Head of caudate nucleus (tissue), 42 donors: ENCODE measurements at regions not wholly inside any gene's neighbourhood (a gene's known extent, or its start where the extent isn't known, plus 50 kb on each side); places are given as distances from the start of the nearest gene placed in this dataset.

Experiments
- DNase-seq, 42 donors: peaks; one replicate each; pipeline versions ENCODE4 v3.0.0 to v3.0.0-alpha.2; 2020 to 2021; ENCODE audit warnings: mixed read lengths in 7 of 42
- intact Hi-C: fragments of 100-400 bp; cut with DNase I; formaldehyde crosslinking; loops from one replicate; pipeline ENCODE4 v1.15.0; 2022

GRCh38 chrX:63913719-63914118, 128.7 kb upstream of the ARHGEF9 start:
- intact Hi-C loops: no loop called here
- no peak for DNase-seq

DNA sequence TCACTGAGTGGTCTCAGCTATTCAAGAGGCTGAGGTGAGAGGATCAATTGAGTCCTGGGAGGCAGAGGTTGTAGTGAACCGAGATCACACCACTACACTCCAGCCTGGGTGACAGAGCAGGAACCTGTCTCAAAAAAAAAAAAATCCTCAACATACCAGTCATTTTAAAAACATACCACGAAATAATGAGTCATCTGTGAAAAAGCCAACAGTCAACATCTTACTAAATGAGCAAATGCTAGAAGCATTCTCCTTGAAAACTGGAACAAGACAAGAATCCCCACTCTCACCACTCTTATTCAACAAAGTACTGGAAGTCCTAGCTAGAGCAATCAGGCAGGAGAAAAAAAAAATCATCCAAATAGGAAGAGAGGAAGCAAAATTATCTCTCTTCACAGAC, 104.0 kb upstream of the ARHGEF9 start:
- DNase-seq: no peak
- intact Hi-C loops: no loop called here

- intact Hi-C loops: no loop called here
Measured at GRCh38 chrX:63884821-63885790, 100.1 kb upstream of the ARHGEF9 start.

DNA sequence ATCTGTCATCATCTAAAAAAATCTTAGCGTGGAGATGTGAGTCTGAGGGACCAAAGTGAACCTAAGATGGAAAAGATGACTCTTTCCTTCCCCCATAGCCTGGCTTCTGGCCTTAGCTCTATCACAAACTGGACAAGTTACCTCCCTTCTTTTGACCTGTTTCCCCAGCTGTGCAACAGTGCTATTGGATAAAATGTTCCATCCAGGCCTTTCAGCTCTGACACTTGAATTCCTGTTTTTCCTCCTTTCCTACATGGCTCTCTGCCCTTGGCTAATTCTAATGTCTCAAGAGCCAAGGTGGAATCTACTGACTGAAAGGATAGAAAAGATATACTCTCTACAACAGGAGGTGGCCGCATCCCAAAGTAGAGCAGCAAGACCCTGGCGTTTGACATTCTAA, 84.5 kb upstream of the ARHGEF9 start:
- intact Hi-C loops: no loop called here
- DNase-seq: no peak

More at GRCh38 chrX:63884821-63885790, 100.1 kb upstream of the ARHGEF9 start:
- no peak for DNase-seq

DNA sequence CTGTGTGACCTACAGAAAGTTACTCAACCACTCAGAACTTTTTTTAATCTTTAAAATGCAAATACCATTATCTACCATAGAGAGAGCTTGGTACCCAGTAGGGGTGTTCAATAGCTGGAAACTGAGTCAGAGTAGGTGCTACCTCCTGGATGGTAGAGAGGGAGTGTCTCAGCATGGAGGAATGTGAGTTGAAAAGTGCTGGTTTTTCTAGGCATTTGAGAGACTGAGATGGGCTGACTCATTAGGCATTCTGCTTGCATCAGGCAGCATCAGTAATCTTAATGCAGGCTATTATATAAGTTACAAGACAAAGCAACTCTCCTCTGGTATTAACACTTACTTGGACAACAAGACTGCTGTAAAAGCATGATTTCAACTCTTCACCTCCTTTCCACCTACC, 70.9 kb upstream of the ARHGEF9 start:
- intact Hi-C loops: no loop called here
- DNase-seq: peak in 4 of 42 donors; percentile 1 to 37 (median 12)

GRCh38 chrX:63835361-63835760, 50.3 kb upstream of the ARHGEF9 start:
- intact Hi-C loops: no loop called here
- peak in 18 of 42 donors; percentile 2 to 69 (median 24) for DNase-seq
